Smooth muscle cell (in vitro differentiated cells): ENCODE measurements at regions not wholly inside any gene's neighbourhood (a gene's known extent, or its start where the extent isn't known, plus 50 kb on each side); places are given as distances from the start of the nearest gene placed in this dataset.
A peak's percentile ranks its signal among the peaks of the same experiment; 100 is the strongest.

Experiments
- DNase-seq: peaks from one replicate; lab custom pipeline; 2025; ENCODE audit not compliant: unreplicated experiment; lab: John Stamatoyannopoulos, UW
- H2AFZ ChIP-seq: fragments of 200-600 bp; sonication (generic); 2 replicates; pipeline ENCODE4 v1.6.0; 2016; ENCODE audit warnings: antibody characterized with exemption, low read depth, mild to moderate bottlenecking
- H3F3A ChIP-seq: fragments of 200-600 bp; sonication (generic); 2 replicates; pipeline ENCODE4 v1.6.0; 2017; ENCODE audit warnings: antibody characterized with exemption, low read depth
- H3K27ac ChIP-seq: fragments of 200-600 bp; sonication (generic); 2 replicates; pipeline ENCODE4 v1.5.1; 2016; ENCODE audit warnings: low read depth, mild to moderate bottlenecking
- H3K27me3 ChIP-seq: fragments of 200-600 bp; sonication (generic); 2 replicates; pipeline ENCODE4 v1.6.1; 2016; ENCODE audit warnings: low read depth, mild to moderate bottlenecking
- H3K36me3 ChIP-seq: fragments of 200-600 bp; sonication (generic); 2 replicates; pipeline ENCODE4 v1.5.1; 2016; ENCODE audit warnings: low read depth
- H3K4me1 ChIP-seq: fragments of 200-600 bp; sonication (generic); 2 replicates; pipeline ENCODE4 v1.5.1; 2016; ENCODE audit warnings: low read depth
- H3K4me2 ChIP-seq: fragments of 200-600 bp; sonication (generic); 2 replicates; pipeline ENCODE4 v1.6.0; 2016; ENCODE audit warnings: mild to moderate bottlenecking
- H3K4me3 ChIP-seq: fragments of 200-600 bp; sonication (generic); 2 replicates; pipeline ENCODE4 v1.5.1; 2016; ENCODE audit warnings: mild to moderate bottlenecking
- H3K79me2 ChIP-seq: fragments of 200-600 bp; sonication (generic); 2 replicates; pipeline ENCODE4 v1.6.0; 2016; ENCODE audit warnings: low read depth, mild to moderate bottlenecking
- H3K9ac ChIP-seq: fragments of 200-600 bp; sonication (generic); 2 replicates; pipeline ENCODE4 v1.6.0; 2016; ENCODE audit warnings: low read depth
- H3K9me3 ChIP-seq: fragments of 200-600 bp; sonication (generic); replicated peaks from 2 replicates; pipeline ENCODE4 v1.5.1; 2016; ENCODE audit warnings: low read depth
- H4K20me1 ChIP-seq: fragments of 200-600 bp; sonication (generic); 2 replicates; pipeline ENCODE4 v1.6.0; 2016; ENCODE audit warnings: low read depth
- CTCF ChIP-seq: fragments of 200-600 bp; sonication (generic); IDR thresholded peaks from 2 replicates; pipeline ENCODE4 v1.5.1; 2017; ENCODE audit warnings: borderline replicate concordance, mild to moderate bottlenecking, antibody characterized with exemption; ENCODE audit not compliant: insufficient read depth, poor library complexity, severe bottlenecking
- WGBS: methylation state at CpG from one replicate; pipeline ENCODE4 v1.1.7; 2016; ENCODE audit warnings: low lambda C conversion rate; 5-methylcytosine and 5-hydroxymethylcytosine counted together

DNA sequence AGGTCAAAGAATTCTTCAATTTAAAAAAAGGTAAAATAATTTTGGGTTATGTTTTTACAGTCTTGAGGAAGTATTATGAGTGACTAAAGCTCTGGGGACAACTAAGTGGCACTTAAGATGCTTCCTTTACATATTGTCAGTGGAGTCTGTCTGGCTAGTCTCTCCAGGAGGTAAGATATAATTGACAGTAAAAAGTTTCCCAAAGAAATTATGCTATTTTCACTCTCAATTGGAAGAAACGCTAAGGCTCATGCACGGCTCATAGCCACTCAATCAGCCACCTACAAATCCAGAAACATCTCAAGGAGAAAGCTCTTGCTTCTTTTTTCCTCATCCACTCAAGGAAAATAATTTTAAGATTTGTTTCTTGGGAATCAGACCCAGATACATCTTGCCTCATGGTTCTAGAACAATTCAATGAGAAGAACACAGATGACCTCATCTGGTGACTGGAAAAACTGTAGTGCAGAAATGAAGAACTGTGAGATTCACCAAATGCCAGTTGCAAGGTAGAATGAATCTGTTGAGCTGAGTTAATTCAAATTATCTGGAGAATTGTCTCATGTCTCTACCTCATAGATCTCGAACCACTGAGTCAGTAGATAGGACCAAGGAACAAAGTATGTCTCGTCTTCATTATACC lies 252.9 kb downstream of the TPBG start:
- no peaks in the 10 kb centered on the region for H3K27me3 ChIP-seq
- H3K9ac ChIP-seq = no peak overlapping the region
- no peak overlapping the region for H3K27ac ChIP-seq
- no peaks in the 10 kb centered on the region for H3K9me3 ChIP-seq
- H2AFZ ChIP-seq = peak overlapping the region; percentile 22
- no peaks in the 10 kb centered on the region for H4K20me1 ChIP-seq
- H3K4me3 ChIP-seq = no peak overlapping the region
- WGBS = 84% methylated on average over 4 of the region's 4 CpGs
- H3K79me2 ChIP-seq = no peaks in the 10 kb centered on the region
- no peaks in the 10 kb centered on the region for H3K36me3 ChIP-seq
- no peak for TF ChIP-seq CTCF
- DNase-seq = no peak
- H3F3A ChIP-seq = no peaks in the 10 kb centered on the region
- no peaks in the 10 kb centered on the region for H3K4me1 ChIP-seq
- no peak overlapping the region for H3K4me2 ChIP-seq

DNA sequence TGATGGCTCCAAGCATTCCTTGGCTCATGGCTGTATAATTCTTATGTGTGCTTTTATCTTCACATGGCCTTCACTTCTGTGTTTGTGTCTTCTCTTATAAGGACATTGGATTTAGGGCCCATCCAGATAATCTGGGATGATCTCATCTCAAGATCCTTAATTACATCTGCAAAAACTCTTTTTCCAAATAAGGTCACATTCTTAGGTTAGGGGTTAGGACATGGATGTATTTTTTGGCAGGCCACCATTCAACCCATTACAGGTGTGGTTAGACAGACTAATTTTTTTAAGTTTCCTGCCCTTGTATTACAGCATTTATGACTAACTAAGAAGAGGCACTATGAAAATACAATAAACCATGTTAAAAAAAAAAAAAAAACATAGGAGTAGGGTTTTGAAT lies 254.0 kb downstream of the TPBG start:
- no peaks in the 10 kb centered on the region for H4K20me1 ChIP-seq

DNA sequence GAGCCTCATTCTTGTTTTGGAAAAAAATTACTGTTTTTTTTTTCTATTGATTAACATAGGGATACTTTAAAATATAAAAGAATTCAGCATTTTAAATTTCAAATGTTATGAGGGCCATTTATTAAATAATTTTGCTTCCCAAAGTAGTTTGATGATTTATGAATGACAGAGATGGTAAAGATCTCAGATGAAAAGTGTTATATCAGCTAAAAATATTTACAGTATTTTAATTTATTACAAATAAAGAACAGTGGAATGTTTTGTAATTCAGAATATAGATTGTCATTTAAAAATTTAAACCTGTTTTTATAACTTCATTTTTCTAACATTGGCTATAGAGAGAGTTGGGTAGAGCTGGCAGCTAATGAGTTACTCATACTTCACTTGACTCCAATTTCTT lies 256.0 kb downstream of the TPBG start:
- no peaks in the 10 kb centered on the region for H3K4me1 ChIP-seq
- H3K79me2 ChIP-seq = no peaks in the 10 kb centered on the region
- no peak overlapping the region for H2AFZ ChIP-seq
- H3K4me2 ChIP-seq = no peak overlapping the region
- TF ChIP-seq CTCF = no peak
- no peaks in the 10 kb centered on the region for H3F3A ChIP-seq
- H4K20me1 ChIP-seq = no peaks in the 10 kb centered on the region
- no peaks in the 10 kb centered on the region for H3K9me3 ChIP-seq
- DNase-seq = no peak
- H3K27me3 ChIP-seq = no peaks in the 10 kb centered on the region
- H3K36me3 ChIP-seq = no peaks in the 10 kb centered on the region
- H3K27ac ChIP-seq = no peak overlapping the region
- no peak overlapping the region for H3K4me3 ChIP-seq
- H3K9ac ChIP-seq = no peak overlapping the region

More for the DNA sequence above, 254.0 kb downstream of the TPBG start:
- Histone ChIP-seq H3K79me2 (no peaks in the 10 kb centered on the region), H3F3A (no peaks in the 10 kb centered on the region), H2AFZ (no peak overlapping the region), H3K9ac (no peak overlapping the region), H3K27ac (no peak overlapping the region), H3K4me3 (no peak overlapping the region), H3K4me1 (no peaks in the 10 kb centered on the region), H3K27me3 (no peaks in the 10 kb centered on the region), H3K4me2 (no peak overlapping the region), H3K9me3 (no peaks in the 10 kb centered on the region), H3K36me3 (no peaks in the 10 kb centered on the region)
- DNase-seq = no peak
- no peak for TF ChIP-seq CTCF

GRCh38 chr6:82622461-82622860 lies 258.8 kb downstream of the TPBG start:
- no peak for DNase-seq
- Histone ChIP-seq H3K4me1 (no peaks in the 10 kb centered on the region), H3K36me3 (no peaks in the 10 kb centered on the region), H2AFZ (no peak overlapping the region), H4K20me1 (no peaks in the 10 kb centered on the region), H3K79me2 (no peaks in the 10 kb centered on the region), H3K4me3 (no peak overlapping the region), H3K4me2 (no peak overlapping the region), H3K9ac (no peak overlapping the region), H3K27me3 (no peaks in the 10 kb centered on the region), H3F3A (no peaks in the 10 kb centered on the region), H3K9me3 (no peaks in the 10 kb centered on the region), H3K27ac (no peak overlapping the region)
- no peak for TF ChIP-seq CTCF
